Astrocyte of the spinal cord (primary cell): ENCODE measurements at regions not wholly inside any gene's neighbourhood (a gene's known extent, or its start where the extent isn't known, plus 50 kb on each side); places are given as distances from the start of the nearest gene placed in this dataset.

Experiments used
- DNase-seq: peaks from one replicate; pipeline ENCODE4 v3.0.0; 2011; ENCODE audit warnings: low read depth, low spot score
- H3K4me3 ChIP-seq: 2 replicates; pipeline ENCODE4 v1.5.1; 2011; ENCODE audit warnings: low read depth, mild to moderate bottlenecking, low read length, moderate library complexity
- CTCF ChIP-seq: IDR thresholded peaks from 2 replicates; pipeline ENCODE4 v1.5.1; 2012; ENCODE audit warnings: low read depth, mild to moderate bottlenecking, low read length, inconsistent platforms
- in situ Hi-C: cut with HindIII; loops from 2 replicates; pipeline ENCODE4 v1.10.0; 2017; ENCODE audit warnings: low sequenced_read_pairs

GRCh38 chr10:62873866-62874265 lies 57.7 kb upstream of the EGR2 start:
- no peak overlapping the region for H3K4me3 ChIP-seq
- no peak for DNase-seq
- TF ChIP-seq CTCF, result no peak
- in situ Hi-C loops, result no loop called here

GRCh38 chr10:62870866-62871265 lies 54.7 kb upstream of the EGR2 start:
- in situ Hi-C loops, result no loop called here
- no peak for DNase-seq
- TF ChIP-seq CTCF, result no peak
- no peak overlapping the region for H3K4me3 ChIP-seq

GRCh38 chr10:62869958-62870357 lies 53.8 kb upstream of the EGR2 start:
- TF ChIP-seq CTCF, result no peak
- DNase-seq, result no peak
- in situ Hi-C loops, result no loop called here
- no peak overlapping the region for H3K4me3 ChIP-seq

- no peak for DNase-seq
- in situ Hi-C loops, result no loop called here
- TF ChIP-seq CTCF, result no peak
- H3K4me3 ChIP-seq, result no peak overlapping the region
Observed at GRCh38 chr10:62866941-62867340, 50.8 kb upstream of the EGR2 start.

- no peak overlapping the region for H3K4me3 ChIP-seq
- TF ChIP-seq CTCF, result no peak
- no peak for DNase-seq
- in situ Hi-C loops, result no loop called here
Observed at GRCh38 chr10:62866451-62866850, 50.3 kb upstream of the EGR2 start.
